ENCODE measurements at regions not wholly inside any gene's neighbourhood (a gene's known extent, or its start where the extent isn't known, plus 50 kb on each side); places are given as distances from the start of the nearest gene placed in this dataset.

- DNase-seq (ENCODE audit: extremely low read depth, low read depth) = no peak
- no peak for TF ChIP-seq CTCF (IDR thresholded peaks at IDR 0.05; ENCODE audit: low read depth, low read length)
Measured at GRCh38 chr9:81847181-81847915, 80.9 kb upstream of the SPATA31D4 start.

GRCh38 chr9:81848472-81848871 lies 79.8 kb upstream of the SPATA31D4 start:
- TF ChIP-seq CTCF (IDR thresholded peaks at IDR 0.05; ENCODE audit: low read depth, low read length) = peak; percentile 48
- DNase-seq (ENCODE audit: extremely low read depth, low read depth) = no peak

- no peak for TF ChIP-seq CTCF (IDR thresholded peaks at IDR 0.05; ENCODE audit: low read depth, low read length)
- DNase-seq (ENCODE audit: extremely low read depth, low read depth) = no peak
Measured at GRCh38 chr9:81849631-81850259, 78.5 kb upstream of the SPATA31D4 start.

- TF ChIP-seq CTCF (IDR thresholded peaks at IDR 0.05; ENCODE audit: low read depth, low read length) = no peak
- no peak for DNase-seq (ENCODE audit: extremely low read depth, low read depth)
Measured at GRCh38 chr9:81850724-81851123, 77.5 kb upstream of the SPATA31D4 start.

- no peak for TF ChIP-seq CTCF (IDR thresholded peaks at IDR 0.05; ENCODE audit: low read depth, low read length)
- DNase-seq (ENCODE audit: extremely low read depth, low read depth) = no peak
Measured at GRCh38 chr9:81851340-81851739, 76.9 kb upstream of the SPATA31D4 start.

- TF ChIP-seq CTCF (IDR thresholded peaks at IDR 0.05; ENCODE audit: low read depth, low read length) = no peak
- DNase-seq (ENCODE audit: extremely low read depth, low read depth) = no peak
Measured at GRCh38 chr9:81852820-81853219, 75.4 kb upstream of the SPATA31D4 start.

GRCh38 chr9:81855538-81855937 lies 72.7 kb upstream of the SPATA31D4 start:
- no peak for DNase-seq (ENCODE audit: extremely low read depth, low read depth)
- no peak for TF ChIP-seq CTCF (IDR thresholded peaks at IDR 0.05; ENCODE audit: low read depth, low read length)

All from AG09319 (cell line).